ENCODE measurements at regions not wholly inside any gene's neighbourhood (a gene's known extent, or its start where the extent isn't known, plus 50 kb on each side); places are given as distances from the start of the nearest gene placed in this dataset.
"Not testable (repeated sequence)": the region's sequence is repeated elsewhere in the genome, so short reads cannot be mapped to it uniquely, and the experiment has no call there.

- no peak for DNase-seq
These were observed 616.9 kb upstream of the GHITM start for GRCh38 chr10:83522456-83522855.

DNA sequence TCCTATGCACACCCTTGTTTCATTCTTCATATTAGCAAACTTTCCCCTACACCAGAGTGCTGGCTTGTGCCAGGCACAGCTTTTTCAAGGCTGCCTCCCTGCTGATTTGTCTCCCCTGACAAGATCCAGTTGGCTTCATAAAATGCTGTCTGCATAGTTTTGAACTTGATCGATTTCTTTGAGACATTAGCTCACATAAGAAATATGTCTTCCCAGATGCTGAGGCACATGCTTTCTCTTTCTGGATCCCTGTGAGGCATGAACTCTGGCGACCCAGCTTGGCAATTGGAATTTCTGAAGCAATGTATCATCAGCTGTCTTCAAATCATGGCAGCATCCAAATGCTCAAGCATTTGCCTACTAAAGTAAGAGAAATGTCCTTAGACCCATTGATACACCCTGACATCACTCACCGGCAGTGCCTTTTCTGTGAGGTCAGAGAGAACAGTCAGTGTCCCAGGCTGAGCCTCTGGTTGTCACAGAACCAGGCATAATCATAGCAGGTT, 616.4 kb upstream of the GHITM start:
- DNase-seq: no peak

GRCh38 chr10:83527934-83528333, 611.4 kb upstream of the GHITM start:
- DNase-seq: no peak

- no peak for DNase-seq
These were observed 606.0 kb upstream of the GHITM start for GRCh38 chr10:83533290-83533689.

- no peak for DNase-seq
These were observed 602.9 kb upstream of the GHITM start for GRCh38 chr10:83536426-83536825.

DNA sequence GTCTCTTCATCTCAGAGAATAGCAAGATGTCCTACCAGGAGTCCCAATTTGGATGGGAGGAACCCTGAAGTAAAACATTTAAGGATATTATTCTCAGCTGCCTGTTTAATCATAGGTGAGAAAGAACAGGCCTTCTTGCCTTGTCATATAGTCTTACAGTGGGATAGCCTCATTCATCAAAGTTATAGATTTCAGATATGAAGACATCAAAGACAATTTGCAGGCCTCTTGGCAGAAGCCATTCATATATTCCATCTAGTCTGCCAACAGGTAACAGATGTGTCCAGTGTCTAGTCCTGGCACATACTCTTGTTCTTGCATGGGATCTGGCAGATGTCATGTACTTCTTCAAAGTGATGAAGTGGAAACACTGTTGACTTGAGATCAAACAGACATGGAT, 601.3 kb upstream of the GHITM start:
- DNase-seq: no peak

- no peak for DNase-seq
These were observed 599.6 kb upstream of the GHITM start for GRCh38 chr10:83539528-83540308.

DNA sequence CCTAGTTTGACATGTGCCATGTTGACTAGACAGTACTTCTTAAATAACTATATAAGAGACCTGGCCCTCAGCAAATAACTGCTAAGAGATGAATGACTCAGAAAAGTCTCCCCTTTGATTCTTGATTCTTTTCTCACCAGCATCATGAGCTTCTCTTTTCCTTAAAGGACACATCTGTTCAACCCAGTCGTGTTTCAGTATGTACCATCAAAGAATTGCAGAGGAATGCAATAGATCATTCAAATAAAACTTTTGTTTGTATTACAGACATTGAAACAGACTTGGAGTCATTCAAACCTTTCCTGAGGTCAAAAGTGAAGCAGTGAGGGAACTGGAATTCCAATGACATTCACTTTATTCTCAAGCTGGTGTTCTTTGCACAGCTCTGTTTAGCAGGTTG, 598.3 kb upstream of the GHITM start:
- no peak for DNase-seq

DNA sequence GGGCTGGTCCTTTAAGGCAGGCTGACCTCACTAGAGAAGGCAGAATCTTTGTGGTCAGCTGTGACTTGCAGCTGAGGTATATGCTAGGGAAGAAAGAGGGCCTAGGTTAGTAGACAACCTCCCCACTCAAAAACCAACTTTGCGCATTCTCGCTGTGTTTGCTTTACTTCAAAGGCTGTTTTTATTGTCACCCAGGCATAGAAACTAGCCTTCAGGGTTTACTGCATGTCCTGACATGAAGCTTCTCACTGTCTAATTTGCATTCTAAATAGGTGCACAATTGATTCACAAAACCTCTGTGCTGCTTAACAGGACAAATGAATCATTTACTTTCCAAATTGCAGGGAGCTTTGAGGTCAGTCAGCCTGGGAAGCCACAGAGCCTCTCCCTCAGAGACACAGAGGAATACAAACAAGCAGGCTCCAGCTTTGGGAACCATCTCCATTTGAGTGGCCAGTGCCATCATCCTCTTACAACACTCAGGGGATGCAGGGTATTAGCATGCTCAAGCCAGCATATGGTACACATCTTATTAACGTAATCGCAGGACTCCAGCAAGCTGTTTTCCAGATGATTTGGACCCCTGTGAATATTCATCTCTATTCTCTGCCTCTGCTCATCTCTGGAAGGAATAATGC, 596.4 kb upstream of the GHITM start:
- DNase-seq: no peak

DNA sequence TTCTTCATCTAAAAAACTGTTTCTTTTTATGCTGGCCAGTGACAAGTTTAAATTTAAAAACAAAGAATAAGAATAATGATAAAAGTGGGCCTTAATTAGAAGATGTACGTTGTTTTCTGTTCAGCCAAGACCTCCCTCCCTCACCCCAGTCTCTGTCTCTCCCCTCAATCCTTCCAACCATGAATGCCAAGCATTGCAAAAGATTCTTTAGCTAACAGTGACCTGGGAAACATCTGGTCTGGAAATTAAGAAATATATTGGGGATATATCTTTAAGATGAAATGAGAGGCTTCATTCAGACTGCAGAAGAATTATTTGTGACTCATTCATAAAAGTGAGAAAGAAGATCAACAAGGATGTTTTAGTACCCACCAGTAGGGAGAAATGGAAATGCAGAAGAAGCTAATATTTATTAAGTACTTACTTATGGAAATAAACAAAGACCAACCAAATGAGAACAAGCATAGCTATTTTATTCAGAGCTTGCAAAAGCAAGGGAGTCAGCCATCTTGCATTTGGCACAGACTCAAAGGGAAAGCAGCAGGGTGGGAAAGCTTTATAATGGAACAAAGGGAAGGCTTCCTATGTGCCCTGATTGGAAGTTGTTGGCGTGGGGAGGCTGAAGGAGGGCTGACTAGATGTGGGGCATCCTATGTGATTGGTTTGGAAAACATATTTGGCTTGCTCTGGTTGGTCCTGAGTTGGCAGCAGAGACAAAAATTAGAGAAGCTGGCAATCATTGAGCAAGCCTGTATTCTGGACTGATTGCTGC, 595.4 kb upstream of the GHITM start:
- no peak for DNase-seq

DNA sequence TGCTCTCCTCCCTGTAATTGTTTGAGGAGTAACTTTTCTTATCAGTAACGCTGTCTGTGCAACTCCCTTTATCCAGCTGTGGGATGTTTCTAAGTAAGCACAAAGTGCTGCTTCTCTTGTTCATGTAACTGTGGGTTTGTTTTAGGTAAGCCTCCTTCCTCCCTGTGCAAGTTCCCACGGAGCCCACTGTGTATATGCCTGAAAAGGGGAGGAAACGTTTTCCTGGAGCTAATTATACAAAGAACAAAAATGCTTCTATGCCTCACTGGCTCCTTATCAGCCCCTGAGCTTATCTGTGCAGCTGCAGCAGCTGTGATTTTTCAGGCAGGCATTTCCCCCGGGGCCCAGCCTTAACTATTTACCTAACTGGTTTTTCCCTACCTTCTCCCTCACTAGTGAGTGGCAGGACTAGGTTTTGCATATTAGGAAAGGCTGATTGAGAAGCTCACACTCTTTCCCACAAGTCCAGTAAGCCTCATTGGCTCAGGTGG, 593.4 kb upstream of the GHITM start:
- DNase-seq: no peak

- DNase-seq: not testable (repeated sequence)
These were observed 588.1 kb upstream of the GHITM start for GRCh38 chr10:83551190-83551589.

- no peak for DNase-seq
These were observed 585.9 kb upstream of the GHITM start for GRCh38 chr10:83553366-83553765.

DNA sequence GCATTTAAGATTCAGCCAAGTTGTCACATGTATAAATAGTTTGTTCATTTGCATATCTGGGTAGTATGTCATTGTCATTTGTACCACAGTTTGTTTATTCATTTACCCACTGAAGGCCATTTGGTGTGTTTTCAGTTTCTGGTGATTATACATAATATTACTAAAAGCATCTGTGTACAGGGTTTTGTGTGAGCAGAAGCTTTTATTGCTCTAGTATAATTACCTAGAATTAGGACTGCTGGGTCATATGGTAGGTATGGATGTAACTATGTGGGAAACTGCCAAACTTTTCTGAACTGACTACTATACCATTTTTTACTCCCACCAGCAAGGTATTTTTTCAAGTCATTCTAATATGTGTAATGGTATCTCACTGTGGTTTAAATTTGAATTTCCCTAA, 584.0 kb upstream of the GHITM start:
- DNase-seq: no peak

DNA sequence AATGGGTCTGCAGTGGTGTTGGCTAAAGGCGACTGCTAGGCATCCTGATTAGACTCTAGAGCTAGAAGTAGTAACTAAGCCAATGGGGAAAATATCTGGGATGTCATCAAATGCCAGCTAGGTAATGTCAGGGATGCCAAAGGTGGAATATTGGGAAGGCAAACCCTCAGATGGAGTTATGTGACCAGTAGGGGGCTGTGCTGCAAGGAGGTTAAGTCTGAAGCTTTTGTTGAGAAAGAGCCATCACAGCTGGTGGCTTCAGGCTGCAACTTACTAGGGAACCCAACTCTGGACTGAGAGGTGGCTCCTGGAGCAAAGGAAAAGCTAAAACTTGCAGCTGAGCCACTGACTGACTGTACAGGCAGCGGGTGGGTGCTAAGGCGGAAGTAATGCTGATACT, 576.9 kb upstream of the GHITM start:
- no peak for DNase-seq

- no peak for DNase-seq
These were observed 574.3 kb upstream of the GHITM start for GRCh38 chr10:83564889-83565588.

DNA sequence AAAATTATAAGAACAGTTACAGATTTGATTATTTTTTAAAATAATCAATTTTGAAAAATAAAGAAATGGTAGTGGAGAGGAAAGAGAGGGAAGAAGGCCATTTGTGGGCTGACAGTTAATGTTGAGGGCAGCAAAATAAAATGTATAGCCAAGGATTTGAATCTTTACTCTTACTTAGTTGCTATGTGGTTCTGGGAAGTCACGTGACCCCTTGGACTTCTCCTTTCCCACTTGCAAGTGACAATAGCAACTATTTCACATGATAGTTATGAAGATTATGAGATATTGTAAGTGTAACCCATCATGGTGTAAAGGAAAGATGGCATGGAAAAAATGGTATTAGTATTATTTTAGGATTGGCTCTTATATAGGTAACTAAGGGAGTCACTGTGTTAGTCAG, 567.3 kb upstream of the GHITM start:
- no peak for DNase-seq

DNA sequence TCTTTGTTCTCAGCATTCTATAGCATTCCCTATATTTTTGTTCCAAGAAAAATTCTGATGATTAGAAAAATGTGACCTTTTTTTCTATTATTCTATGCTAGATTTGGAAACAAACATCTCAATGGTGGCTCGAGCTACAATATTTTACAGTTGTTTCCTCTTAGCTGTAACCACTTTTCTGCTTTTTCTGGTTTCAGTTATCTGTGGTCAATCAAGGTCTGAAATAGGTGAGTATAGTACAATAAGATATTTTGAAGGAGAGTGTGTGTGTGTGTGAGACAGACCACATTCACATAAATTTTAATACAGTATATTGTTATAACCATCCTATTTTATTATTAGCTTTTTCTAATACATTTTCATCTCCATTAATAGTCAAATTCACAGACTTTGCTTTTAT, 564.5 kb upstream of the GHITM start:
- no peak for DNase-seq

DNA sequence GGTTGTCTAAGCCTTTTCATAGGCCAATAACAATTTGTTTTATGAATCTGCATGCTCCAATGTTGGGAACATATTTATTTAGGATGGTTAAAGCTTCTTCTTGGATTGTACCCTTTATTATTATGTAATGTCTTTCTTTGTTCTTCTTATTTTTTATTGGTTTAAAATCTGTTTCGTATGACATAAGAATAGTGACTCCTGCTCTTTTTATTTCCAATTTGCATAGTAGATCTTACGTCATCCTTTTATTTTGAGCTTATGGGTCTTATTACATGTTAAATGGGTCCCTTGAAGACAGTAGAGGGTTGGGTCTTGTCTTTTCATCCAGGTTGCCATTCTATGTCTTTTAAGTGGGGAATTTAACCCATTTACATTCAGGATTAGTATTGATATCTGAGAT, 561.9 kb upstream of the GHITM start:
- DNase-seq: no peak

DNA sequence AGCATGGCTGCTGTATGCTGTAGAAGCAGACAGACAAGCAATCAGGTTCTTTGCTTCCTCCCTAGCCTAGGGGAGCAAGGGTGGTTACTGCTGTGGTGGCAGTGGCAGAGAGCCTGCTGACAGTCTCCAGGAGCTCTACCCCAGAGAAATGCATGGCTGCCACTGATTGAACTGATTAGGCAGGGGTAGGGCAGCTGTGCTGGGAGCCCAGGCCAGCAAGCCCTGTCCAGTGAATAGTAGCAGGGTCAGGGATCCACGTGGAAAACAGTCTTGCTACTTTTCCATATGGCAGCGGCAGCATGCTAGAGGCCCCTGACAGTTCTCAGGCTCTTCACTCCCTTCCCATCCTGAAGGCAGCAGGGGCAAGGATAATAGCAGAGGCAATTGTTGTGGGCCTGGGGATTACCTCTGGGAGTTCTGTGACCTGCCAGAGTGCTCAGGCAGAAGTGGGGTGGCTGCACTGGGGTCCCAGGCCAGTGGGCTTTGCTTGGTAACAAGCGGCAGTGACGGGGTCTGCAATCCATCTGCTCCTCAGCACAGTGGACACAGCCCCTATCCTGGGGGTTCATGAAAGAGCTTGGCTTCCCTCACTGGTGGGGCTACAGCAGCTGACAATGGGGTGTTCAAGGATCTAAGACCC, 558.8 kb upstream of the GHITM start:
- DNase-seq: no peak

DNA sequence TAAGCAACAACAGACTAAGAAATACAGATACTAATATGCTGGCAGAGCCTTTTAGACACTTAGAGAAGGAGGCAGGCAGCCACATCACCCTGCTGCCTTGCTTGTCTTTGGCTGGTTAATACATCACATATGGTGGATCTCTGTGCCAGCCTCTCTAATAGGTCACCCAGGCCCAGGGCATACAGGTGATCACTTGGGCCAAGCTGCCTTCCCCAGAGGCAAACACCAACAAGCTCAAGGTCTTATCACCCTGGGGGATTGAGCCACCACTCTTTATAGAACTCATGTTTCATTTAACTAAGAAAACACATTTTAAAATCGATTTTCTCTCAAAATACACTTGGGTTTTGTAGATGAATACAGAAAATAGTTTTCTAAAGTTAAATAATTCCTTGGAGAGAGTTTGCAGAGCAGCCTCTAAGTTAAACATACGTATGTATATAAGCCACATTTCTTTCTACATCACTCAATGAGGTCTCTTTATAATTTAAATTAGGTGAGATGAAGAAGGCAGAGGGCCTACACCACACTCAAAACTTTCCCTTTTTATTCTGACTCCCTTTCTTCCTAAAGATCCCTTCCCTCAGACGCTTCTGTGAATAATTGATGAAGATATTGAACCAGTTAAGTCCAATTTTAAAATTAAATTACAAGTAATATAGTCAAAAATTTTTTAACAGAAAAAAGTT, 556.8 kb upstream of the GHITM start:
- DNase-seq: no peak

DNA sequence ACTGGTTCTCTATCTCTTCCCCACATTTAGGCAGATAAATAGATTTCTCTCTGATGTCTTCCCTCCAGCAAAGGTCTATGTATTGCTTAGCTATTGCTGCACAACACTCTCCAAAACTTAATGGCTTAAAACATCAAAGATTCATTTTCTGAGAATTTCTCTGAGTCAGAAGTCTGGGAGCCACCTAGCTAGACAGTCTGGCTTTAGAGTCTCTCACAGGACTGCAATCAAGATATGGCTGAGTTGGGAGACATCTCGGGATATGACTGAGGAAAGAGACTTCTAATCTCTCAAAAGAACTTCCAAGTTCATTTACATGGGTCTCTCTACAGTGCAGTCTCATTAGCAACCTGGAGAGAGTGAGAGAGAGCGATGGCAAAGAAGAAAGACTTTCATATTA, 553.6 kb upstream of the GHITM start:
- DNase-seq: no peak
